ENCODE measurements at regions not wholly inside any gene's neighbourhood (a gene's known extent, or its start where the extent isn't known, plus 50 kb on each side); places are given as distances from the start of the nearest gene placed in this dataset.

DNA sequence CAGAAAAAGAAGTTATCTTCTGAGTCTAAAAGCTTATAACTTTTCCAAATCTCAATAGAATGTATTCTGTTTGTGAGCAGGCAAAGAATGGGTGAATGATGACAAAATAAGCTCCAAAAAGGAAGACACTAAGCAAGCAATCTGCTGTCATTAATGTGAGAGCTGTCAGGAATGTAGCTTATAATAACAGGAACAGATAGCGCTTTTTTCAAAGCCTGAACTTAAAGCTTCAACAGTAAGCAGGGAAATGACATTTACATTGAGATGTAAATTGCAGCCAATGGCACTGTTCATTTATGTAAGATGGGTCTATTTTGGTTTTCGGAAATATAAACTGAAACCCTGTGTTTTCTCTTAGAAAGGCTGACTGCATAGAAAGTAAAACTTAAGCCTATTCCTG is 1005.9 kb downstream of the PDHA2 start:
- Histone ChIP-seq H3K79me1 (ENCODE audit: low read depth in 1 of 2, low read length in 2 of 2) (no peaks in the 10 kb centered on the region), H3K9ac (ENCODE audit: low read depth, low read length) (no peak overlapping the region), H3K23ac (ENCODE audit: low read depth, low read length) (no peak overlapping the region), H3K56ac (ENCODE audit: extremely low read depth, insufficient read depth, low read length) (no peak overlapping the region), H3K9me3 (ENCODE audit: control insufficient read depth, insufficient read depth, low read length) (0 out of 2 replicates have a peak, but pooled peaks cover 1% of the 10 kb centered on the region), H2BK5ac (ENCODE audit: low read depth, low read length, poor library complexity, severe bottlenecking) (no peak overlapping the region), H3K9me1 (ENCODE audit: insufficient read depth, low read length) (no peaks in the 10 kb centered on the region), H2BK20ac (ENCODE audit: low read depth, low read length) (no peak overlapping the region), H2BK15ac (ENCODE audit: low read depth, low read length) (no peak overlapping the region), H3K4me3 (ENCODE audit: insufficient read depth, low read depth, low read length) (no peak overlapping the region), H2AK9ac (replicated peaks; ENCODE audit: low read depth, low read length, poor library complexity) (no peak overlapping the region), H3K4me1 (ENCODE audit: control insufficient read depth, insufficient read depth, low read length) (no peaks in the 10 kb centered on the region), H4K8ac (ENCODE audit: low read depth in 2 of 2, low read length in 2 of 2) (no peak overlapping the region), H4K20me1 (ENCODE audit: insufficient read depth, low read length) (no peaks in the 10 kb centered on the region), H2AFZ (replicated peaks; ENCODE audit: low read length, poor library complexity) (no peak overlapping the region), H2AK5ac (ENCODE audit: low read depth, low read length) (no peak overlapping the region), H4K5ac (ENCODE audit: low read depth, low read length) (no peak overlapping the region), H3K27ac (ENCODE audit: insufficient read depth, low read length) (no peak overlapping the region), H3K27me3 (ENCODE audit: control insufficient read depth, insufficient read depth, low read length) (no peaks in the 10 kb centered on the region), H3K4ac (ENCODE audit: low read depth, low read length) (no peak overlapping the region), H4K91ac (ENCODE audit: insufficient read depth, low read depth, low read length) (no peak overlapping the region), H3K18ac (ENCODE audit: low read depth, low read length) (no peak overlapping the region), H2BK120ac (ENCODE audit: low read depth, low read length) (no peak overlapping the region), H3K14ac (replicated peaks; ENCODE audit: low read depth, low read length) (no peak overlapping the region), H3K4me2 (ENCODE audit: low read depth, low read length) (no peak overlapping the region), H3K36me3 (ENCODE audit: control insufficient read depth, insufficient read depth, low read length) (no peaks in the 10 kb centered on the region)
- no peak for TF ChIP-seq MXI1 (IDR thresholded peaks at IDR 0.05; ENCODE audit: borderline replicate concordance, low read depth, low read length)
- TF ChIP-seq RAD21 (IDR thresholded peaks at IDR 0.05; ENCODE audit: low read length) = no peak
- TF ChIP-seq POLR2A (IDR thresholded peaks at IDR 0.05; ENCODE audit: low read depth, low read length) = no peak
- TF ChIP-seq RCOR1 (IDR thresholded peaks at IDR 0.05; ENCODE audit: insufficient replicate concordance, low read length) = no peak
- no peak for TF ChIP-seq MAFK (IDR thresholded peaks at IDR 0.05; ENCODE audit: low read depth, low read length)
- no peak for TF ChIP-seq FOS (IDR thresholded peaks at IDR 0.05; ENCODE audit: low read depth, low read length)
- no peak for TF ChIP-seq SMC3 (IDR thresholded peaks at IDR 0.05; ENCODE audit: low read depth, low read length)
- no peak for TF ChIP-seq RFX5 (IDR thresholded peaks at IDR 0.05; ENCODE audit: low read depth, low read length)
- CTCF ChIA-PET = interaction anchor here (0.5 kb wide), 1 partner anchor 36 kb away, joined by 5 read pairs; no protein-coding TSS in a partner anchor
- DNase-seq = no peak
- WGBS, 2 experiments (ENCODE audit: extremely low coverage in 2 of 2, insufficient read length in 1 of 2) = no CpG with 5 or more reads among the region's 2 CpGs
- in situ Hi-C loops (cut with MboI; ENCODE audit: low sequenced_read_pairs) = no loop called here
- BruUV-seq (replicated peaks) = no TSS peak
- ATAC-seq (ENCODE audit: low read depth) = no peak
- POLR2A ChIA-PET (ENCODE audit: unreplicated experiment) = no interaction called here
- intact Hi-C loops (cut with micrococcal nuclease) = no loop called here
- dilution Hi-C loops (cut with HindIII; ENCODE audit: low sequenced_read_pairs, unreplicated experiment) = no loop called here
